ENCODE measurements at regions not wholly inside any gene's neighbourhood (a gene's known extent, or its start where the extent isn't known, plus 50 kb on each side); places are given as distances from the start of the nearest gene placed in this dataset.

DNA sequence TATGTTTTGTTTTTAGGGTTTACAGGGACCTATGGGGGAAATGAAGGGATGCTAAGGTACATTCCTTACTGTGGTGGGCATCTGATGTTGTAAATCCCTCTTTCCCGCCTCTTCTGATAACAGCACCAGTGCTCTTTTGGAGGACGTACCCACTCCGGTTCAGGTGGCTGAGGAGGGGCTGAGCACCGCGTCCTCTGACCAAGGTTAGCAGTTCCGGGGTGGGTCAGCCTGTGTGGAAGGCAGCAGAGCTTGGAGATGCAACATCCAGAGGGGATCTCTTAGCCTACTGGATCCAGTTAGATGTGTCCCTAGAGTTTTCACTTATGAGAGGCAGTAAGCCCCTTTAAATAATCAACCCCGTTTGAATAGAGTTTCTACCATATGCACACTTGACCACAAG lies 135.3 kb upstream of the KCNG1 start:
- H3K4me1 ChIP-seq (ENCODE audit: low read depth) = peaks cover 23% of the 10 kb centered on the region
- no peak for DNase-seq (ENCODE audit: low read depth in 1 of 2, low spot score in 1 of 2)
- H3K27me3 ChIP-seq = no peaks in the 10 kb centered on the region
- H3K27ac ChIP-seq = no peak overlapping the region
- H3K36me3 ChIP-seq = no peaks in the 10 kb centered on the region
- no peaks in the 10 kb centered on the region for H3K9me3 ChIP-seq (ENCODE audit: low read depth)
- H3K4me3 ChIP-seq = no peak overlapping the region
- TF ChIP-seq, protein P1, sequence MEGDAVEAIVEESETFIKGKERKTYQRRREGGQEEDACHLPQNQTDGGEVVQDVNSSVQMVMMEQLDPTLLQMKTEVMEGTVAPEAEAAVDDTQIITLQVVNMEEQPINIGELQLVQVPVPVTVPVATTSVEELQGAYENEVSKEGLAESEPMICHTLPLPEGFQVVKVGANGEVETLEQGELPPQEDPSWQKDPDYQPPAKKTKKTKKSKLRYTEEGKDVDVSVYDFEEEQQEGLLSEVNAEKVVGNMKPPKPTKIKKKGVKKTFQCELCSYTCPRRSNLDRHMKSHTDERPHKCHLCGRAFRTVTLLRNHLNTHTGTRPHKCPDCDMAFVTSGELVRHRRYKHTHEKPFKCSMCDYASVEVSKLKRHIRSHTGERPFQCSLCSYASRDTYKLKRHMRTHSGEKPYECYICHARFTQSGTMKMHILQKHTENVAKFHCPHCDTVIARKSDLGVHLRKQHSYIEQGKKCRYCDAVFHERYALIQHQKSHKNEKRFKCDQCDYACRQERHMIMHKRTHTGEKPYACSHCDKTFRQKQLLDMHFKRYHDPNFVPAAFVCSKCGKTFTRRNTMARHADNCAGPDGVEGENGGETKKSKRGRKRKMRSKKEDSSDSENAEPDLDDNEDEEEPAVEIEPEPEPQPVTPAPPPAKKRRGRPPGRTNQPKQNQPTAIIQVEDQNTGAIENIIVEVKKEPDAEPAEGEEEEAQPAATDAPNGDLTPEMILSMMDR (IDR thresholded peaks at IDR 0.05; ENCODE audit: low read depth, low read length) = no peak

DNA sequence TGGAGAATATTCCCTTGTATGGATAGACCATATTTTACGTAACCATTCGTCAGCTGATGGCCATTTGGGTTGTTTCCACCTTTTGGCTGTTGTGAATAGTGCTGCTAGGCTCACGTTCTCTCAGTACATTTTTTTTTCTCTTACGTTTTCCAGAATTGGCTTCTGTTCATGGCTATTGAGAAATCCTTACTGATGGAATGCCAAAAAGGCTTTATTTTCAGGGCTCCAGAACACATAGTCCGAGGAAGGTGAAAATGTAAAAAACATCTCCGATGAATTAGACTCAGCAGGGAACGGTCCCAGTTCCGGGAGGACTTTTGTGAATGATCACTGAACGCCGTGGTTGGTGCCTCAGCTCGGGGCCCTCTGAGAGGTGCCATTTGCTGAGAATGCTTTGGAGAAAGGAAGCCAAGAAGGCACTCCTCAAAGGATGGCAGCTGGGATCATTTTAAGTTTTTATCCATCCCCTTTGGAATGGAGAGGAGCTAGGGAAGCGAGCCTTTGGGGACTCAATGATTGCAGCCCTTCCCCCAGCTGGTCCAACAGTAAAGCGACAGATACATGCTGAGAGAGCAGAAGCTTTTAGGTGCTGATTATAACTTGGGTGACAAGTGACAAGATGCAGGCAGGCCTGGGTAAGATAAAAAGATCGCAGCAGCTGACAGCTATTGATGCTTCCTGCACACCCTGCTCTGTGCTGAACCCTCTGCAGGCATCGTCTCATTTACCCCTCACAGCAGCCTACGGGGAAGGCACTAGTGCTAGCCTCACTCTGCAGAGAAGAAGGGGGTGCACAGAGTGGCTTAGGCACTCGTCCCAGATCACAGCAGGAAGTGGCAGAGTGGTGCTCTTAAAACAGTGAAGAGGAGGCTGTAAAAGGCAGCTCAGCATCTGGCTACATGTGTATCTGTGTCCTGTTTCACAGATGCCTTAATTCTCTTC lies 133.4 kb upstream of the KCNG1 start:
- no peaks in the 10 kb centered on the region for H3K9me3 ChIP-seq (ENCODE audit: low read depth)
- DNase-seq (ENCODE audit: low read depth in 1 of 2, low spot score in 1 of 2) = peak; percentile 69 to 94
- H3K4me1 ChIP-seq (ENCODE audit: low read depth) = peaks cover 23% of the 10 kb centered on the region
- no peaks in the 10 kb centered on the region for H3K27me3 ChIP-seq
- H3K36me3 ChIP-seq = no peaks in the 10 kb centered on the region
- no peak overlapping the region for H3K27ac ChIP-seq
- TF ChIP-seq, protein P1 (IDR thresholded peaks at IDR 0.05; ENCODE audit: low read depth, low read length) = no peak
- H3K4me3 ChIP-seq = no peak overlapping the region

DNA sequence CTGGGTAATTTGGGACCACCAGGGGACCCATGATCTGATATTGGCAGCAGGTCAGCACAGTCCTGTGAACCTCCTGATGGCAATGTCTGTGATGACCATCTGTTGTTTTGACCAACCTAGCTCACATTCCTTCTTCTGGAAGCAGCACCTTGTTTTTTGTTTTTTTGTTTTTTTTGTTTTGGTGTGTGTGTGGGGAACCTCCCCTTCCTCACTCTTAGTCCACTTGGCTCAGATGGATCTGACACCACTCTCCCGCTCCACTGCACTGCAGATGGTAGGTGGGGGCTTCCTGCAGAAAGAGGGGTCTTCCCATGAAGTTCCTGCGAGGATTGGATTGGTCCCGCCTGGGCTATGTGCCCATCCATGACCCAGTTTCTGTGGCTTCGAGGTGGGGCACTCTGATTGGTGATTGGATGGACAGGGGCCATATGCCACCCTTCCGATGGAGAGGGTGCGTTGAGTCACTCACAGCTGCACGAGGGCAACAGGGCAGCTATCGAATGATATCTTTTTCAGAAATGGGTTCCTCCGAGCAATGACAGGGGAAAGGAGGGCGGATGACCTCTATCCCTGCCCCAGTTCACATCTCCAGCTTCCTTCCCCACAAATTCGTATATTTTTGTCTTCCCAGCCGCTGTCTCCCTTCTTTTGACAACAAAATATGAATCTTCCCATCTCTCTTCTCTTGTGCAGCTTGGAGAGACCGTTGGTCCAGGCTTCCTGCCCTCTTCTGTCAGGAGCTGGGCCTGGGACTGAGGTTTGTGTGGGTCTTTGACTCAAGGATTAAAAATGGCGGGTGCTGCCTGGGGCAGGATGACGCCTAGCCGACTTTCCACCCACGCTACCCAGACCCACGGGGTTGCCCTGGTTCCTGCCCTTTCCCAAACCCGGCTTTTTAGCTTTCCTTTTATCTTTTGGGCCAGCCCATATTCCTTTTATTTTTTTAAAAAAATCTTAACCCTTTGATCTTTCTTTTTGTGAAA lies 132.1 kb upstream of the KCNG1 start:
- DNase-seq (ENCODE audit: low read depth in 1 of 2, low spot score in 1 of 2) = no peak
- Histone ChIP-seq H3K27ac (no peak overlapping the region), H3K36me3 (no peaks in the 10 kb centered on the region), H3K4me3 (no peak overlapping the region), H3K4me1 (ENCODE audit: low read depth) (peaks cover 23% of the 10 kb centered on the region), H3K27me3 (no peaks in the 10 kb centered on the region), H3K9me3 (ENCODE audit: low read depth) (no peaks in the 10 kb centered on the region)
- TF ChIP-seq, protein P1 (IDR thresholded peaks at IDR 0.05; ENCODE audit: low read depth, low read length) = no peak

DNA sequence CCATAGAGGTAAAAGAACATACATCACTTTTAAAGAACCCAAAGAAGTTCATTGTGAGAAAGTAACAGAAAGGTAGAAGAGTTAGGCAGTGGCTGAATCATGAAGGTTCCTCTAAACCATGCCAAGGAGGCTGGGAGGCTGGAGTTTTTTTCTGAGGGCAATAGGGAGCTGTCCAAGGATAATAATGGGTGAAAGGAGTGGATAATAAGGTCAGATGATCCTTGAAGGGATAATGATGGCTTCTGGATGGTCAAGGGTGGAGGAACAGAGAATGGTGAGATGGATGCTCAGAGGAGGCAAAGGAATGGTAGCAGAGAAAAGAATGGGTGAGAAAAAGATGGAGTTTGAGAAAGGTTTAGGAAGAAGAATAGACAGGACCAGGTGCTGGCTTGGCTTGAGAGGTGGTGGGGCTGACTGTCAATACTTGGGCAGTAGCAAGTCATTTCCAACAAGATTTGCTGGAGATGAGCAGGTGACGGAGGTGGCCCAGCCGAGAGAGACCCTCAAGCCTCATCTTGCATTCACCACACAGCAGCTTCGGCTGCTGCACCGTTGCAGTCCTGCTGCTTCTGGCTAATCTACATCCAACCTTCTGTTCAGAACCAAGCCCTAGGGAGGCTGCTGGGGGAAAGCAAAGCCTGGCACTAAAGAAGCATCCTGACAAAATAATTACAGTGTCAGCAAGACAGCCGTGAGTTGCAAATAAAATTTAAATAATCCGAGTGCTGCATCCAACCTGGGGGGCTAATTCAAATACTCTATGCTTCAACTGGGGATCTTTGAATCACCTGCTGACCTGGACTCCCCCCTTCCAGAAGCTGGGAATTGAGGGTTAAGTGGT lies 131.2 kb upstream of the KCNG1 start:
- no peaks in the 10 kb centered on the region for H3K36me3 ChIP-seq
- DNase-seq (ENCODE audit: low read depth in 1 of 2, low spot score in 1 of 2) = no peak
- no peaks in the 10 kb centered on the region for H3K9me3 ChIP-seq (ENCODE audit: low read depth)
- no peak overlapping the region for H3K4me3 ChIP-seq
- H3K27ac ChIP-seq = no peak overlapping the region
- TF ChIP-seq, protein P1 (IDR thresholded peaks at IDR 0.05; ENCODE audit: low read depth, low read length) = no peak
- H3K4me1 ChIP-seq (ENCODE audit: low read depth) = peaks cover 17% of the 10 kb centered on the region
- H3K27me3 ChIP-seq = no peaks in the 10 kb centered on the region

DNA sequence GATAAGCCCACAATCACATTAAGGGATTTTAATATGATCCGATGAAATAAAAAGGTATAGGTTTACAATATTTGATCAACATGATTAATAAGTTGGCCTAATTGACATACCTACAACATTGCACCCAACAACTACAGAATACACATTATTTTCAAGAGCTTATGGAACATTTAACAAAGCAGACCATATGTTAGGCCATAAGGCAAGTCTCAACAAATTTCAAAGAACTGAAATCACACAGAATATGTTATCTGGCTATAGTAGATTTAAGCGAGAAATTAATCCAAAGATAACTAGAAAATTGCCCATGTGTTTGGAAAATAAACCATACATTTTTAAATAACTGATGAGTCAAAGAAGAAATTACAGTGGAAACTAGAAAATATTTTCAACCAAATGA lies 126.0 kb upstream of the KCNG1 start:
- Histone ChIP-seq H3K9me3 (ENCODE audit: low read depth) (no peaks in the 10 kb centered on the region), H3K27ac (no peak overlapping the region), H3K36me3 (no peaks in the 10 kb centered on the region), H3K27me3 (no peaks in the 10 kb centered on the region), H3K4me1 (ENCODE audit: low read depth) (no peaks in the 10 kb centered on the region), H3K4me3 (no peak overlapping the region)
- TF ChIP-seq, protein P1 (IDR thresholded peaks at IDR 0.05; ENCODE audit: low read depth, low read length) = no peak
- DNase-seq (ENCODE audit: low read depth in 1 of 2, low spot score in 1 of 2) = no peak
